Adrenal gland (tissue), 9 donors: ENCODE measurements at regions not wholly inside any gene's neighbourhood (a gene's known extent, or its start where the extent isn't known, plus 50 kb on each side); places are given as distances from the start of the nearest gene placed in this dataset.

Source experiments
- DNase-seq, 7 donors: peaks; one replicate each; pipeline ENCODE4 v3.0.0-alpha.2; 2019 to 2020
- H3K27ac ChIP-seq, 5 donors: fragments of 200-600 bp; sonication (generic) in 4 of 5; 1 replicate in 3 of 5; 2 replicates in 2 of 5; pipeline versions ENCODE4 v1.5.1 to v1.8.0; 2016 to 2020; ENCODE audit warnings: mild to moderate bottlenecking in 1 of 5
- H3K27me3 ChIP-seq: fragments of 200-600 bp; 2 replicates; pipeline ENCODE4 v1.8.0; 2021
- H3K36me3 ChIP-seq, 2 donors: fragments of 200-600 bp; replicated peaks in 1 of 2; 1 replicate in 1 of 2; 2 replicates in 1 of 2; pipeline versions ENCODE4 v1.5.1 to v1.8.0; 2018 to 2022
- H3K4me1 ChIP-seq, 2 donors: fragments of 200-600 bp; replicated peaks in 1 of 2; 1 replicate in 1 of 2; 2 replicates in 1 of 2; pipeline versions ENCODE4 v1.5.1 to v1.8.0; 2018 to 2021
- H3K4me3 ChIP-seq, 4 donors: fragments of 200-600 bp; sonication (generic) in 3 of 4; one replicate each; pipeline ENCODE4 v1.5.1; 2016 to 2018
- H3K9me3 ChIP-seq, 3 donors: fragments of 200-600 bp; sonication (generic) in 1 of 3; replicated peaks in 1 of 3; 1 replicate in 2 of 3; 2 replicates in 1 of 3; pipeline versions ENCODE4 v1.5.1 to v1.8.0; 2016 to 2021
- POLR2A ChIP-seq, 2 donors: fragments of 450-650 bp; IDR thresholded peaks; one replicate each; pipeline ENCODE4 v1.6.1; 2017; ENCODE audit warnings: antibody characterized with exemption in 2 of 2, mild to moderate bottlenecking in 2 of 2, moderate library complexity in 1 of 2
- WGBS, 4 donors: extraction: QIAGEN DNeasy Blood & Tissue Kit in 2 of 4; methylation state at CpG; one replicate each; pipeline versions ENCODE4 v1.1.5 to v1.1.7; 2013 to 2017; 5-methylcytosine and 5-hydroxymethylcytosine counted together
- intact Hi-C, 2 donors: fragments of 100-400 bp; cut with DNase I; formaldehyde crosslinking; loops; one replicate each; pipeline versions ENCODE4 v1.14.1 to v1.15.0; 2022 to 2023
- TF ChIP-seq, protein P1 (sequence below), 6 experiments: fragments of 450-650 bp in 4 of 6; fragments of 200-600 bp in 2 of 6; sonication (generic) in 1 of 6; IDR thresholded peaks; 1 replicate in 5 of 6; 2 replicates in 1 of 6; pipeline versions ENCODE4 v1.5.1 to v1.8.0; 2016 to 2021; ENCODE audit warnings: antibody characterized with exemption in 6 of 6, mild to moderate bottlenecking in 2 of 6, moderate library complexity in 1 of 6
- donor health status: healthy with polysubstance abuse.
- donor health status: Bipolar disorder and iron deficiency.
- donor health status: DM: yes; HTN: yes; CAD: no.
- donor health status: DM: no; HTN: no; CAD: no.
- donor health status: DM: no; HTN: no; CAD: no.

DNA sequence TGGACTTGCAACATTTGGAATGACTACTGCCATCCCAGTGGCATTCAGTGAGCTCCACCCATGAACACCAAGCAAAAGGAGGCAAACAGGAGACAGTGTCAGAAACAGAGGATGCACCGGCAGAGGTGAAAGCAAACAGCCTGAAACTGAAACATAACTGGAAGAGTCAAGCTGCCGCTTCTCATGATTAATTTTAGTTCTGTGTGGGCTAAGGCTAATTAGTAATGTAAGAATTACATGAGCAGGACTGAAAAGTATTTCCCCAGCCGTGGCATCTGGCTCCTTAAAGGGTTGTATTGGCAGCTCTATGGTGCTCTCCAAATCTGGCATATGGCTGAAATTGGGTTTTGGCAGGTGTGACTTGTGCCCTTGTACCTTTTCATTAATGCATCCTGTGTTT is 1108.1 kb downstream of the TSN start:
- DNase-seq = no peak
- Histone ChIP-seq H3K4me3 (no peak overlapping the region), H3K27ac (no peak overlapping the region), H3K4me1 (no peaks in the 10 kb centered on the region), H3K27me3 (no peaks in the 10 kb centered on the region), H3K36me3 (no peaks in the 10 kb centered on the region), H3K9me3 (no peaks in the 10 kb centered on the region)
- intact Hi-C loops = no loop called here
- no peak for TF ChIP-seq POLR2A (IDR thresholded peaks at IDR 0.05)
- TF ChIP-seq, protein P1, sequence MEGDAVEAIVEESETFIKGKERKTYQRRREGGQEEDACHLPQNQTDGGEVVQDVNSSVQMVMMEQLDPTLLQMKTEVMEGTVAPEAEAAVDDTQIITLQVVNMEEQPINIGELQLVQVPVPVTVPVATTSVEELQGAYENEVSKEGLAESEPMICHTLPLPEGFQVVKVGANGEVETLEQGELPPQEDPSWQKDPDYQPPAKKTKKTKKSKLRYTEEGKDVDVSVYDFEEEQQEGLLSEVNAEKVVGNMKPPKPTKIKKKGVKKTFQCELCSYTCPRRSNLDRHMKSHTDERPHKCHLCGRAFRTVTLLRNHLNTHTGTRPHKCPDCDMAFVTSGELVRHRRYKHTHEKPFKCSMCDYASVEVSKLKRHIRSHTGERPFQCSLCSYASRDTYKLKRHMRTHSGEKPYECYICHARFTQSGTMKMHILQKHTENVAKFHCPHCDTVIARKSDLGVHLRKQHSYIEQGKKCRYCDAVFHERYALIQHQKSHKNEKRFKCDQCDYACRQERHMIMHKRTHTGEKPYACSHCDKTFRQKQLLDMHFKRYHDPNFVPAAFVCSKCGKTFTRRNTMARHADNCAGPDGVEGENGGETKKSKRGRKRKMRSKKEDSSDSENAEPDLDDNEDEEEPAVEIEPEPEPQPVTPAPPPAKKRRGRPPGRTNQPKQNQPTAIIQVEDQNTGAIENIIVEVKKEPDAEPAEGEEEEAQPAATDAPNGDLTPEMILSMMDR (IDR thresholded peaks at IDR 0.05) = no peak
- WGBS, 4 donors = 51 to 66% (median 64%) methylated on average over 3 of the region's 3 CpGs

DNA sequence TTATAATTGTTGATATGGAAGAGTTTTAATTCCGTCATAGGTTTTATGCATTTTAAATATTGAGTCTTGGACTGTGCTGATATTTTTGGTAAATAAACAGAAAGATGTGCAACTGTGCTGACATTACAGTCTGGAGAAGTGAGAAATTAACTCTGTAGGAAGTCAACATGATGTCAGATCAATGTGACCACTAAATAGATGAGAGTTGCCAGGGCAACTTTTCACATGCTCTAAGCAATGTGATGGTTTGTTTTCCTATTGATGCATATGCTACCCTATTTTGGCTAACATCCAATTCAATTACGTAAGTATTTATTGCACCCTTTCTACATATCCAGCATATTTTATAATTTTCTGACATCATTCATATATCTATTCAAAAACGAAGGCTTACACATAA is 1109.3 kb downstream of the TSN start:
- DNase-seq = no peak
- intact Hi-C loops = no loop called here
- Histone ChIP-seq H3K36me3 (no peaks in the 10 kb centered on the region), H3K27ac (no peak overlapping the region), H3K9me3 (no peaks in the 10 kb centered on the region), H3K27me3 (no peaks in the 10 kb centered on the region), H3K4me1 (no peaks in the 10 kb centered on the region), H3K4me3 (no peak overlapping the region)
- TF ChIP-seq, protein P1 (IDR thresholded peaks at IDR 0.05) = no peak
- no peak for TF ChIP-seq POLR2A (IDR thresholded peaks at IDR 0.05)
- WGBS, 4 donors = 70 to 79% (median 74%) methylated on average over 3 of the region's 3 CpGs

DNA sequence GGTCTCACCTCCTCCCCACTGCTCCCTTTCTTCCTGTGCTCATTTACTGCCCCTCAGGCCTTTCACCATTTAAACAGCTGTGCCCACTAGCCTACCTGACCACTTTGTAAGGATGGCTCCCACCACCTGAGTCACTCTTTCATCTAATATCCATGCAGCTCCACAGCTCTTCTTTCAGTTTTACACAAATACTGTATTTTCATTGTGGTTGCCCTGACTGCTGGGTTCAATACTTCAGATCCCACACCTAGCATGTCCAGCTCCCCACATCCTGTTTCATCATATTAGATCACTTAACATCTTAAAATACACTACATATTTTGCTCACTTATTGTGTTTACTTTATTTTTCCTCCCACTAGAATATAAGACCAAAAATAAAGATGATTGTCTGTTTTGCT is 1110.6 kb downstream of the TSN start:
- Histone ChIP-seq H3K4me3 (no peak overlapping the region), H3K9me3 (no peaks in the 10 kb centered on the region), H3K27me3 (no peaks in the 10 kb centered on the region), H3K36me3 (no peaks in the 10 kb centered on the region), H3K27ac (no peak overlapping the region), H3K4me1 (no peaks in the 10 kb centered on the region)
- intact Hi-C loops = no loop called here
- DNase-seq = no peak
- no peak for TF ChIP-seq POLR2A (IDR thresholded peaks at IDR 0.05)
- TF ChIP-seq, protein P1 (IDR thresholded peaks at IDR 0.05) = no peak

DNA sequence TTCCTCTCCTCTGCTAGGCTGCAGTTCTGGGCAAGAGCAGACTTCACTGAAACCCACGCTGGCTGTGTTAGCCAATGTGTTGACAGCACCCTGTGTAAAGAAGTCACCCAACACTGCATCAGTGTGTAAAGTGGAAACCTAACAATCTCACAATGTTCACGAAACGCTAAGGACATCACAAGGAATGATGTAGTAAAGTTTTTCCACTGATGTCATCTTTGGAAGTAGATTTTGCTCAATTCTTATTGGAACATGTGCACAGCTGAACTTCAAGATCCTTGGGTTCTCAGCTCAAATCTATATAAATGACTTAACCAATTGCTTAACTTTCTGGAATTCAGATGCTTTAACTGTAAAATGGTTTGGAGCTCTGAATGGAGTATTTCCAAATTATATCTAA is 1112.5 kb downstream of the TSN start:
- WGBS, 4 donors = 70 to 82% (median 73%) methylated on average over 3 of the region's 3 CpGs
- DNase-seq = no peak
- Histone ChIP-seq H3K4me1 (no peaks in the 10 kb centered on the region), H3K4me3 (no peak overlapping the region), H3K36me3 (no peaks in the 10 kb centered on the region), H3K9me3 (no peaks in the 10 kb centered on the region), H3K27ac (no peak overlapping the region), H3K27me3 (no peaks in the 10 kb centered on the region)
- no peak for TF ChIP-seq POLR2A (IDR thresholded peaks at IDR 0.05)
- TF ChIP-seq, protein P1 (IDR thresholded peaks at IDR 0.05) = no peak
- intact Hi-C loops = no loop called here
